Activated T-cell treated with anti-CD3 and anti-CD28 coated beads for 24 hours (primary cell): ENCODE measurements at regions not wholly inside any gene's neighbourhood (a gene's known extent, or its start where the extent isn't known, plus 50 kb on each side); places are given as distances from the start of the nearest gene placed in this dataset.
"Not testable (repeated sequence)": the region's sequence is repeated elsewhere in the genome, so short reads cannot be mapped to it uniquely, and the experiment has no call there.

Source experiments
- DNase-seq: peaks from one replicate; pipeline ENCODE4 v3.0.0-alpha.2; 2020; ENCODE audit warnings: low read depth

- DNase-seq = not testable (repeated sequence)
These were observed 504.8 kb upstream of the CITED2 start for GRCh38 chr6:139879241-139879640.

- DNase-seq = no peak
These were observed 503.5 kb upstream of the CITED2 start for GRCh38 chr6:139877828-139878405.

DNA sequence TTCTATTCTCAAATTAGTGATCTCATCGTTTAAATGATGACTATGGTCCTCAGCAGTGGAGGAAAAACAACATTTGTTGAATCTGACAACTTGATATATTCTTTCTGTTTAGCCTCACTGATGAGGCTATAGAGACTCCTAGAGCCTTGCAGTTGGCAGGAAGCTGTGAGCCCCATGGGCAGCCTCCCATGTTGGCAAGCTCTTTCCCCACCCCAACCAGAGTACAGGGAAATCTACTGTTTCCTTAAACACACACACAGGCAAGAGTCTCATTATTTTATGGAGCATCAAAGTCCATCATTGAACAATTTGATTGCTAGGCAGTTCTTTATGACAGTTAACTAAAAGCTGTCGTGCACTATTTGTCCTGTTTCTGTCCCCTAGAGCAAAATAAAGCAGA lies 498.2 kb upstream of the CITED2 start:
- no peak for DNase-seq

- DNase-seq = no peak
These were observed 497.5 kb upstream of the CITED2 start for GRCh38 chr6:139871803-139872510.

GRCh38 chr6:139871165-139871710 lies 496.8 kb upstream of the CITED2 start:
- no peak for DNase-seq

- no peak for DNase-seq
These were observed 494.1 kb upstream of the CITED2 start for GRCh38 chr6:139868576-139868975.

DNA sequence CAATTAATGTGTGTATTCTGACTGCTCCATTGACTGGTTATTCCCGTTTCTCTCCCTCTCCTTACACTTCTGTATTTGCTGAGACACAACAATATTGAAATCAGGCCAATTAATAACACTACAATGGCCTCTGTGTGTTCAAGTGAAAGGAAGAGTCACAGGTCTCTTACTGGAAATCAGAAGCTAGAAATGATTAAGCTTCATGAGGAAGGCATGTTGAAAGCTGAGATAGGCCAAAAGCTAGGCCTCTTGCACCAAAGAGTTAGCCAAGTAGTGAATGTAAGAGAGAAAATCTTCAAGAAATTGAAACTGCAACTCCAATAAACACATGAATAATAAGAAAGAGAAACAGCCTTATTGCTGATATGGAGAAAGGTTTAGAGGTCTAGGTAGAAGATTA lies 489.5 kb upstream of the CITED2 start:
- DNase-seq = no peak

DNA sequence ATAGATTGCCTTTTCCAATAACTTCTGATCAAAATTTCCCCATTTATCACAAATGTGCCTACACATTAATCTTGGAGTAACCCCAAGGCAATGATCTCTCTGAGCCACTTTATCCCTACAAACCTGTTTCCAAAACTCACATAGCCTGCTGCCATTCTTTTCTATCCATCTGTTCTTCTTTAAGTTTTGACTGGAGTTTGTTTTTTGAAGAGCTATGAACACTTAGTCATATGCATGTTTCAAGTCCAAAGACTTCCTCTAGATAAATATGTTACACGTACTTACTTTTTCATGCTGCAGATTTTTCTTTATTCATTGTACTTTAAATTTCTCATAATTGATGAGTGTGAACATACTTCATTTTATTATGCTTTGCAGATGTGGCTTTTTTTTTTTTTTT lies 488.9 kb upstream of the CITED2 start:
- DNase-seq = no peak

DNA sequence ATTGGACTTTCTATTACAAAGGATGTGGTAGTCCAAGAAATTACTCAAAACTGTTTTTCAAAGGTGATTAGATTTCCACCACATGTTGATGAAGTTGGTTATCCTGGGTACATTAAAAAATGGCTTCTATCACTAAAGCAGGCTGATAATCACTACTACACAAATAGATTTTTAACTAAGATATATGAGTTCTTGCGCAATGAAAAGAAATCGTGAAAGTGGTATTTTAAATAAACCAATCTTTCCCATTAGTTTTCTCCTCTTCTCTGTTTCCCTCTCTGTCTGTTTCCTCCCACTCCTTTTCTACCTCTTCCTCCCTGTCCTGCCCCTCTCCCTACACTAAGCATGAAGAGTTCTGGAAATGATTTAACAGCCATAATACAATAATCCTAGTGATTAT lies 487.9 kb upstream of the CITED2 start:
- no peak for DNase-seq

GRCh38 chr6:139860203-139860602 lies 485.8 kb upstream of the CITED2 start:
- DNase-seq = no peak

DNA sequence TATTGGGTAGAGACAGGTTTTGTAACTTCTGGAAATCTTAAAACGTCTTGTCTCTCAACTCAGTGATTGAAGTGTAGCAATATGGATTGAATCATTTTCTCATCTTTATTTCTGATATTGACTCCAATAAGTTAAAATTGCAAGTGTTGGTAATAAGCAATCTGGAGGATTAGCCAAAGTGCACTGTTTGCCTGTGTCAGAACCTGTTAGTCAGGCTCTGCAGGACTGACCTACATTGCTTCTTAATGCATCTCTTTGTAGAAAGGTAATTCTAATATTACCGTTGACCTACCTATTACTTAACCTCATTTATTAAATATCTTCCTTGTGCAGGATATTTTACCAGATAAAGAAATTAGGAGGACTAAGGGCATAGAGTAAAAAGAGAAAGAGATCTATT lies 484.0 kb upstream of the CITED2 start:
- no peak for DNase-seq

- no peak for DNase-seq
These were observed 482.7 kb upstream of the CITED2 start for GRCh38 chr6:139857143-139857542.

- no peak for DNase-seq
These were observed 482.1 kb upstream of the CITED2 start for GRCh38 chr6:139856562-139856961.

DNA sequence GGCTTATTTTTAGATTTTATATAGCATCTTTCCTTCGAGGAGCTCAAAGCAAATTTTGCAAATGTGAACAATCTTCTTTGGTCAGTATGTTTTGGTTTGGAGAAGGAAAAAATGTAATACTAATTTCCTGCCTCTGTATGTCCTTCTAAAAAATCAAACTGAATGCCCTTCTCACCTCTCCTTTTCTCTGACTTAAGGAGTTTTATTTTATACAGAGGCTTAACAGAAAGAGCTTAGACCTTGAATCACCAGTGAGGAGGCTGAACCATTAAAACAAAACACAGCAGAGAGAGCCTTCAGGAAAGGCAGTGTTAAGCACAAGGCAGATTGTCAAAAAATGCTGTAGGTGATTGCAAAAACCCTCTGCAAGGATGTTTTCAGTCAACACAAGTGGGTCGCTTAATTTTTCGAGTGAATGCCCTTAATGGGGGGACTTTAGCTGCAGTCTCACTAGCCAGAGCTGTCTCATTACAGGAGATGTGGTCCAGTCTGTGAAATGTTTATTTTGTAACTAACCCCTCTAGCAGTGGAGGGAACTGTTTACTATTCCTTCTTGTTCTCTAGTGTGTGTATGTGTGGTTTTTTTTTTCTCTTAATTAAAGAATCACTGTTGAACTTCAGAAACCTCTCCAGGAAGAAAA lies 481.3 kb upstream of the CITED2 start:
- no peak for DNase-seq

DNA sequence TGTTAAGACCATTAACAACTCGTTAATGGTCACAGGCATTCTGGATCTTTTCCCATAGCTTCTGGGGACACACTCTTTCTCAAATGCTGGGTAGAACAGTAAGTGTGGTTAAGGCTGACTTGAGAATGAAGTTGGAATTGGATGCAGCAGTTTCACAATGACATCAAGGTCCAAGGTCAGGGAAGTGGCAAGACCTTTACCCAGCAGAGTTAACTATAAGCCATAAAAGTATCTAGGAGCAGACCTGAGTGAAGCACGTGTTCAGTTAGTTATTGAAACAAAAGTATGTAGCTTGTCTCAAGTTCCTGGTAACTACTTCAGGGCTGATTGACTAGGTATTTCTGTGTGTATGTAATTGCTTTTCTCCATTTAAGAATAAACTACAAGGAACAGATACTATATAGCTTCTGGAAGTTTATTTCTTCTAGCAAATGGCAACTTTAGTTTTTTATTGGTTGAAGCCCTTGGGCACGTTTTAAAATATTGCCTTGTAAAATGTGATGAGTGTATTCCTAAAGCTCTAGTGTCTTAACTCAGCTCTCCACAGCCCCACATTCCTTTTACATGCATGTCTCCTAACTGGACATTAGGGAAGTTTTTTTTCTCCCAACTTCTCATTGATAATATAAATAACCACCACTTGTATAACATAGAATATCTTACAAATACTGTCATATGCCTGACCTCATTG lies 479.0 kb upstream of the CITED2 start:
- no peak for DNase-seq

GRCh38 chr6:139852488-139853140 lies 478.2 kb upstream of the CITED2 start:
- DNase-seq = no peak

- no peak for DNase-seq
These were observed 477.6 kb upstream of the CITED2 start for GRCh38 chr6:139852067-139852466.

- DNase-seq = no peak
These were observed 476.8 kb upstream of the CITED2 start for GRCh38 chr6:139851206-139851605.

GRCh38 chr6:139850512-139850911 lies 476.1 kb upstream of the CITED2 start:
- no peak for DNase-seq

GRCh38 chr6:139847457-139847813 lies 473.0 kb upstream of the CITED2 start:
- no peak for DNase-seq

DNA sequence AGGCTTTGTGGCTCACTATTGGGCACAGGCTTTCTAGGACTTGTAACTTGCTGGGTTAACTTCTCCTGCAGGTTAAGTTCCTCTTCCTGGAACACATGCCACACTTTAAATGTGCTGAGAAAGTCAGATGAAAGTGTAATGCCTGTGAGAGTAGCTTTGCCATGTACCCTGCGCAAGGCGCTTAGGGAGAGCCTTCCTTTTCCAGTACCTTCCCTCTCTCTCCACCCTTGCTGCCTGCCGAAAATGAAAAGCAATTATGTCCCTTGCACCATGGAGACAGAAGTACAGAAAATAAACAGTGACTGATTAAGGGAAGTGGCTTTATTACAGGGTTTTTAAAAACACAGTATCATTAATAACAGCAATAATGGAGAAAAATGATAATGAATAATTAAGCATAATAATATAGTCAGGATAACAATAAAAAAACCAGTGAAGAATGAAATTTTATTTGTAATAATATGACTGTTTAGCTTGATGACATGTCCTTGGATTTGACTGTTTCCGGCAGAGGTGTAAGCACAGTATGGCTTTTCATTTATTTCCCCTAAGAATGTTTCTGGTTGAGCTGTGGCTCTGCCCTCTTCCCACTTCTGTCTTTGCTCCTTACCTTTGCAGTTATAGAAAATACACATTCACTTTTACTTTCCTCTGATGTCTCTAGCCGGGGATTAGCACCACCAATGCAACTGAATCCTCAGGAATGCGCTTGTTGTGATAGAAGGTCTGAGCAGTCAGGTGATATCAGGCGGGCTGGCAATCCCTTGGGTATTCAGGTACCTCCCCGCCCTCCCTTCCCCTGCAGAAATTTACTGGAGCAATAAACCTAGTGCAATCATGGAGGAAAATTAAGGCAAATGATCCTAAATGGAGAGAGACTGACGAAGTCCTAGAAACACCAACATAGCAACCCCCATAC lies 472.3 kb upstream of the CITED2 start:
- no peak for DNase-seq
